SK-N-SH (cell line): ENCODE measurements at regions not wholly inside any gene's neighbourhood (a gene's known extent, or its start where the extent isn't known, plus 50 kb on each side); places are given as distances from the start of the nearest gene placed in this dataset.

Experiments used
- CTCF ChIA-PET: fragments of 300-600, 350-600 bp; formaldehyde crosslinking; extraction: SDS; loops from one replicate; lab custom pipeline; 2021; lab: Yijun Ruan, JAX
- POLR2A ChIA-PET: fragments of 350-600 bp; sonication (Branson Sonifier 250); formaldehyde crosslinking; extraction: SDS; loops from one replicate; lab custom pipeline; 2020; ENCODE audit warnings: antibody characterized with exemption, inconsistent platforms; lab: Yijun Ruan, JAX
- DNase-seq: peaks from one replicate; pipeline ENCODE4 v3.0.0; 2012
- H2AFZ ChIP-seq: fragments of 200-600 bp; sonication (generic); 2 replicates; pipeline ENCODE4 v1.8.1; 2016; ENCODE audit warnings: antibody characterized with exemption, mild to moderate bottlenecking, low read depth
- H3F3A ChIP-seq: fragments of 200-600 bp; sonication (generic); replicated peaks from 2 replicates; pipeline ENCODE3; 2016; ENCODE audit warnings: antibody characterized with exemption, mild to moderate bottlenecking; ENCODE audit not compliant: insufficient read depth
- H3K27ac ChIP-seq, 2 experiments: fragments of 200-500 bp in 1 of 2; fragments of 200-600 bp in 1 of 2; sonication (Bioruptor generic) in 1 of 2; sonication (generic), shearing (Covaris generic) in 1 of 2; 2 replicates each; pipeline versions ENCODE4 v1.5.1 to v1.6.1; 2014 to 2016; ENCODE audit warnings: low read depth in 2 of 2, inconsistent platforms in 1 of 2, low read length in 1 of 2, mild to moderate bottlenecking in 1 of 2, mixed read lengths in 1 of 2
- H3K27me3 ChIP-seq: fragments of 200-600 bp; sonication (generic), shearing (Covaris generic); 2 replicates; pipeline ENCODE4 v1.6.1; 2016; ENCODE audit warnings: mixed run types; ENCODE audit not compliant: insufficient read depth
- H3K36me3 ChIP-seq, 2 experiments: fragments of 200-500 bp in 1 of 2; fragments of 200-600 bp in 1 of 2; sonication (Bioruptor generic) in 1 of 2; sonication (generic) in 1 of 2; replicated peaks in 1 of 2; 2 replicates each; pipeline versions ENCODE3 to v1.5.1; 2014 to 2016; ENCODE audit warnings: low read length in 1 of 2, mild to moderate bottlenecking in 1 of 2; ENCODE audit not compliant: insufficient read depth in 2 of 2, control insufficient read depth in 1 of 2
- H3K4me1 ChIP-seq, 2 experiments: fragments of 200-500 bp in 1 of 2; fragments of 200-600 bp in 1 of 2; sonication (Bioruptor generic) in 1 of 2; sonication (generic), shearing (Covaris generic) in 1 of 2; 2 replicates each; pipeline versions ENCODE4 v1.5.1 to v1.6.1; 2014 to 2016; ENCODE audit warnings: low read depth in 1 of 2, low read length in 1 of 2, mixed run types in 1 of 2; ENCODE audit not compliant: insufficient read depth in 2 of 2, control insufficient read depth in 1 of 2
- H3K4me2 ChIP-seq: fragments of 200-600 bp; sonication (generic), shearing (Covaris generic); 2 replicates; pipeline ENCODE4 v1.6.1; 2017; ENCODE audit warnings: mixed run types
- H3K4me3 ChIP-seq, 2 experiments: fragments of 200-500 bp in 1 of 2; fragments of 200-600 bp in 1 of 2; sonication (Bioruptor generic) in 1 of 2; sonication (generic), shearing (Covaris generic) in 1 of 2; 2 replicates each; pipeline versions ENCODE4 v1.5.1 to v1.8.1; 2014 to 2016; ENCODE audit warnings: low read depth in 2 of 2, inconsistent platforms in 1 of 2, low read length in 1 of 2, mild to moderate bottlenecking in 1 of 2, mixed read lengths in 1 of 2, moderate library complexity in 1 of 2
- H3K79me2 ChIP-seq: fragments of 200-600 bp; sonication (generic); 2 replicates; pipeline ENCODE4 v1.8.1; 2017; ENCODE audit warnings: mild to moderate bottlenecking; ENCODE audit not compliant: insufficient read depth
- H3K9ac ChIP-seq: fragments of 200-600 bp; sonication (generic); 2 replicates; pipeline ENCODE4 v1.6.1; 2017; ENCODE audit warnings: mixed run types
- H3K9me2 ChIP-seq: fragments of 200-600 bp; sonication (generic); 2 replicates; pipeline ENCODE4 v1.6.1; 2017; ENCODE audit warnings: mixed run types
- H3K9me3 ChIP-seq: fragments of 200-600 bp; sonication (generic); 2 replicates; pipeline ENCODE4 v1.6.1; 2017; ENCODE audit warnings: mixed run types, mild to moderate bottlenecking, moderate library complexity
- H4K20me1 ChIP-seq: fragments of 200-600 bp; sonication (generic); 2 replicates; pipeline ENCODE4 v1.6.1; 2017; ENCODE audit warnings: mild to moderate bottlenecking, mixed run types; ENCODE audit not compliant: insufficient read depth
- ELF1 ChIP-seq: IDR thresholded peaks from 2 replicates; pipeline ENCODE4 v1.4.0; 2012
- EP300 ChIP-seq, 2 experiments: IDR thresholded peaks; 2 replicates each; pipeline versions ENCODE4 v1.4.0 to v1.6.1; 2012; ENCODE audit warnings: borderline replicate concordance in 1 of 2, low read depth in 1 of 2, low read length in 1 of 2
- EZH2phosphoT487 ChIP-seq: fragments of 200-600 bp; sonication (generic); IDR thresholded peaks from 2 replicates; pipeline ENCODE4 v1.6.1; 2017; ENCODE audit warnings: low read depth, mixed run types, mild to moderate bottlenecking, antibody characterized with exemption, moderate library complexity, borderline replicate concordance
- FOSL2 ChIP-seq: IDR thresholded peaks from 2 replicates; pipeline ENCODE4 v1.4.0; 2012; ENCODE audit warnings: low read depth, mild to moderate bottlenecking, moderate library complexity, borderline replicate concordance
- FOXJ3 ChIP-seq: sonication (generic); formaldehyde crosslinking; IDR thresholded peaks from 2 replicates; pipeline ENCODE4 v1.5.1; 2020; ENCODE audit warnings: mild to moderate bottlenecking, missing genetic modification reagents
- GABPA ChIP-seq: IDR thresholded peaks from 2 replicates; pipeline ENCODE4 v1.4.0; 2012; ENCODE audit warnings: low read depth, mild to moderate bottlenecking
- GATA2 ChIP-seq: sonication (generic); formaldehyde crosslinking; IDR thresholded peaks from 2 replicates; pipeline ENCODE4 v1.5.0; 2020; ENCODE audit warnings: mild to moderate bottlenecking, missing genetic modification reagents
- MEF2A ChIP-seq: IDR thresholded peaks from 2 replicates; pipeline ENCODE4 v1.4.0; 2012; ENCODE audit warnings: low read depth, borderline replicate concordance
- MXI1 ChIP-seq: IDR thresholded peaks from 2 replicates; pipeline ENCODE4 v1.6.1; 2012; ENCODE audit warnings: mild to moderate bottlenecking, low read depth, low read length, improper control_type of control experiment
- NFIC ChIP-seq: IDR thresholded peaks from 2 replicates; pipeline ENCODE4 v1.4.0; 2012; ENCODE audit warnings: borderline replicate concordance
- NRF1 ChIP-seq: IDR thresholded peaks from 2 replicates; pipeline ENCODE4 v1.6.1; 2012; ENCODE audit warnings: low read depth, mild to moderate bottlenecking, low read length
- SIN3A ChIP-seq: IDR thresholded peaks from 2 replicates; pipeline ENCODE4 v1.6.1; 2012; ENCODE audit warnings: low read depth, mild to moderate bottlenecking, low read length, moderate library complexity, borderline replicate concordance
- SMC3 ChIP-seq: IDR thresholded peaks from 2 replicates; pipeline ENCODE4 v1.6.1; 2012; ENCODE audit warnings: low read depth, low read length, improper control_type of control experiment
- TAF1 ChIP-seq: IDR thresholded peaks from 2 replicates; pipeline ENCODE4 v1.6.1; 2012; ENCODE audit warnings: low read depth, mild to moderate bottlenecking, low read length, moderate library complexity, borderline replicate concordance
- TCF12 ChIP-seq: IDR thresholded peaks from 2 replicates; pipeline ENCODE4 v1.4.0; 2012
- TEAD4 ChIP-seq: IDR thresholded peaks from 2 replicates; pipeline ENCODE4 v1.4.0; 2012; ENCODE audit warnings: mild to moderate bottlenecking, borderline replicate concordance; ENCODE audit not compliant: insufficient read depth
- USF2 ChIP-seq: fragments of 150-350 bp; IDR thresholded peaks from 2 replicates; pipeline ENCODE4 v1.6.1; 2017; ENCODE audit warnings: antibody characterized with exemption, low read length, low read depth, borderline replicate concordance
- WGBS: methylation state at CpG from one replicate; pipeline ENCODE4 v1.1.6; 2017; ENCODE audit warnings: low lambda C conversion rate; 5-methylcytosine and 5-hydroxymethylcytosine counted together
- TF ChIP-seq, protein P1 (sequence below): IDR thresholded peaks from 2 replicates; pipeline ENCODE4 v1.4.0; 2012; ENCODE audit warnings: low read depth, borderline replicate concordance
- TF ChIP-seq, protein P2 (sequence below): IDR thresholded peaks from 2 replicates; pipeline ENCODE4; 2012
- TF ChIP-seq, protein P3 (sequence below): fragments of 150-350 bp; IDR thresholded peaks from 2 replicates; pipeline ENCODE4 v1.6.1; 2016; ENCODE audit warnings: mild to moderate bottlenecking, low read depth, low read length

- Histone ChIP-seq H3K27me3 (no peaks in the 10 kb centered on the region), H3K79me2 (no peaks in the 10 kb centered on the region), H3K9ac (no peak overlapping the region), H3F3A (no peaks in the 10 kb centered on the region), H3K9me2 (no peaks in the 10 kb centered on the region), H3K36me3 (no peaks in the 10 kb centered on the region), H2AFZ (no peak overlapping the region), H4K20me1 (no peaks in the 10 kb centered on the region), H3K4me1 (no peaks in the 10 kb centered on the region), H3K9me3 (no peaks in the 10 kb centered on the region), H3K4me3 (no peak overlapping the region), H3K4me2 (no peak overlapping the region), H3K27ac (no peak overlapping the region)
- POLR2A ChIA-PET: no interaction called here
- TF ChIP-seq, protein P1, sequence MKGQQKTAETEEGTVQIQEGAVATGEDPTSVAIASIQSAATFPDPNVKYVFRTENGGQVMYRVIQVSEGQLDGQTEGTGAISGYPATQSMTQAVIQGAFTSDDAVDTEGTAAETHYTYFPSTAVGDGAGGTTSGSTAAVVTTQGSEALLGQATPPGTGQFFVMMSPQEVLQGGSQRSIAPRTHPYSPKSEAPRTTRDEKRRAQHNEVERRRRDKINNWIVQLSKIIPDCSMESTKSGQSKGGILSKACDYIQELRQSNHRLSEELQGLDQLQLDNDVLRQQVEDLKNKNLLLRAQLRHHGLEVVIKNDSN: no peak
- no peak for TF ChIP-seq MXI1
- TF ChIP-seq MEF2A: no peak
- TF ChIP-seq TAF1: no peak
- no peak for TF ChIP-seq GABPA
- no peak for TF ChIP-seq EP300 (IDR thresholded peaks at IDR 0.05; ENCODE audit: borderline replicate concordance in 1 of 2, low read depth in 1 of 2, low read length in 1 of 2)
- no peak for TF ChIP-seq TCF12
- TF ChIP-seq SIN3A: no peak
- TF ChIP-seq TEAD4: no peak
- no peak for TF ChIP-seq GATA2 (CRISPR knock-in tag)
- no peak for TF ChIP-seq SMC3
- TF ChIP-seq NRF1: no peak
- TF ChIP-seq ELF1: no peak
- TF ChIP-seq NFIC: no peak
- no peak for TF ChIP-seq EZH2phosphoT487
- no peak for TF ChIP-seq USF2
- TF ChIP-seq, protein P2, sequence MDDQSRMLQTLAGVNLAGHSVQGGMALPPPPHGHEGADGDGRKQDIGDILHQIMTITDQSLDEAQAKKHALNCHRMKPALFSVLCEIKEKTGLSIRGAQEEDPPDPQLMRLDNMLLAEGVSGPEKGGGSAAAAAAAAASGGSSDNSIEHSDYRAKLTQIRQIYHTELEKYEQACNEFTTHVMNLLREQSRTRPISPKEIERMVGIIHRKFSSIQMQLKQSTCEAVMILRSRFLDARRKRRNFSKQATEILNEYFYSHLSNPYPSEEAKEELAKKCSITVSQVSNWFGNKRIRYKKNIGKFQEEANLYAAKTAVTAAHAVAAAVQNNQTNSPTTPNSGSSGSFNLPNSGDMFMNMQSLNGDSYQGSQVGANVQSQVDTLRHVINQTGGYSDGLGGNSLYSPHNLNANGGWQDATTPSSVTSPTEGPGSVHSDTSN: no peak
- no peak for TF ChIP-seq FOSL2
- TF ChIP-seq, protein P3, sequence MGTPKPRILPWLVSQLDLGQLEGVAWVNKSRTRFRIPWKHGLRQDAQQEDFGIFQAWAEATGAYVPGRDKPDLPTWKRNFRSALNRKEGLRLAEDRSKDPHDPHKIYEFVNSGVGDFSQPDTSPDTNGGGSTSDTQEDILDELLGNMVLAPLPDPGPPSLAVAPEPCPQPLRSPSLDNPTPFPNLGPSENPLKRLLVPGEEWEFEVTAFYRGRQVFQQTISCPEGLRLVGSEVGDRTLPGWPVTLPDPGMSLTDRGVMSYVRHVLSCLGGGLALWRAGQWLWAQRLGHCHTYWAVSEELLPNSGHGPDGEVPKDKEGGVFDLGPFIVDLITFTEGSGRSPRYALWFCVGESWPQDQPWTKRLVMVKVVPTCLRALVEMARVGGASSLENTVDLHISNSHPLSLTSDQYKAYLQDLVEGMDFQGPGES: no peak
- TF ChIP-seq FOXJ3 (CRISPR knock-in tag): no peak
- CTCF ChIA-PET: no interaction called here
- 13% methylated on average over 3 of the region's 4 CpGs for WGBS
- DNase-seq: no peak
These were observed 212.8 kb upstream of the SSTR1 start for GRCh38 chr14:37994846-37995372.
